ENCODE measurements at regions not wholly inside any gene's neighbourhood (a gene's known extent, or its start where the extent isn't known, plus 50 kb on each side); places are given as distances from the start of the nearest gene placed in this dataset.

DNA sequence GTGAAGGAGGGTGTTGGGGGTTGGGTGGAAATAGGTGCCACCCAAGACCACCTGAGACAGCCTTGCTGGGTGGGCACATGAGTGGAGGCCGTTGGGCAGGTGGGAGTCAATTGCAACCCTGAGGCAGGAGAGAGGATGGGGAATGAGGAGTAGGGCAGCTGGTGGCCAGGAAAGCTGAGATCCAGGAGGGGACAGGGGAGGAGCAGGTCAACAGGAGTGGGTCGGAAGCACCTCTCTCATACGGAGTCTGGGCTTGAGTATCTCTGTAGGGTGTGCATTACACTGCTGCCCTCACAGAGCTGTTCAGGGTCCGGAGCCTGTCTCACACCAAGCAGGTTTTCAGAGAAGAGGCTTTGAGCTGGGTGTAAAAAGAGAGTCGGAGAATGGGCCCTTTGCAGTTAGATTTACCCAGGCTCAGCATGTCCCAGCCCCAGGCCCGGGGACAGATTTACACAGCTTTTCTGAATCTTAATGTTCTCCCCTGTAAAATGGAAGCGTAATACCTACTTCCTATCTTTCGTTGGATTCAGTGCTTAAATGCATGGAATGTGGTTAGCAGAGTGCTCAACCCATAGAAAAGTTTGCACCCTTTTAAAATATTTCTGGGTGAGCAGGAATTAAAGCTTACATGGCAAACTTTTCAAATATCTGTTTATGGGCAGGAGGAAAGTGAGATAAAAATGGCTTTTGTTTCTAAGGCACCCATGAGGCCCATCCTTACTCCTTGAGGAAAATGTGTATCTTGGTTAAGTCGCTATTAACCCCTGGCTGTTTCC is 144.0 kb upstream of the MYCN start:
- DNase-seq: no peak

DNA sequence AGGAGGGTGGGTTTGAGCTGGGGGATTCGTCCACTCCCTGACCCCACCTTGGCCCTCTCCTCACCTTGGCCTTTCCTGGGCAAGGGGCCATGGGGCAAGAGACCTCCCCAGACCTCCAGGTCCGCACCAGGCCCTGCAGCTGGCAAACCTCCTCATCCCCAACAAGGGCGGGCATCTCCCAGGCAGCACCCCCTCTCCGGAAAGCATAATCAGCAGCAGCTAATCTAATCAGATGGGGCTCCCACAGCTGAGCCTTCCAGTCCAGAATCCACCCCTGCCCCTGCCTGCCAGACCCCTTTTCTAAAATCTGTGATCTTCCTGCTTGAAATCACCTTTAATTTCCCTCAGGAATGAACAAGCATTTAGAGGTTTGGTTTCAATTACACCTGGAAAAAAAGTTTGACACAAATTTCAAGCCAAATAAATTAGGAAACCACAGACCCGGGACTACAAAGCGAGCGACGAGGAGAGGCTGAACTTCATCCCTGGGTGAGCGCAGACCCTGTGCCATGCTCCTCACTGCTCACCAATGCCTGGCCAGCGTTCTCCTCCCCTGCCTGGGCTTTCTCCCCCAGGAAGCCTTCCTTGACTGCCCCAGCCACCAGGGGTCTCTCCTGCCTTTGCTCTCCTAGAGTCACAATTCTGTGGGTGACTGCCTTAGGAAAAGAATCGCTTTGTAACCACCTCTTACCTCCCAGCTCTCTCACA is 143.0 kb upstream of the MYCN start:
- peak in 1 of 2 experiments; percentile 16 for DNase-seq

DNA sequence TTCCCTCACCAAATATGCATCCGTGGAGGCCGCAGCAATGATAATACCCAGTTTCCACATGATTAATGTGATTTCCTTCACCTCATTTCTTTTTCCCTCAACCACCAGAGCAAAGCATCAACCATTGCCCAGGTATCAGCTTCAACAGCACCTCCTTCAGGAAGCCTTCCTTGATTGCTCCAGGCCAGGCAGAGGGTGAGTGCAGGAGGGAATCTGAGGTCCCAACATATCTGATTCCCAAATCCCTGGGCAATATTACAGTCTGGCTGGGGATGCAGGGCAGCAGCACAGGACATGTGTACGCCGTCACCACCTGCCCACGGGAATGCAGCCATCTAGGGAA is 142.4 kb upstream of the MYCN start:
- DNase-seq: no peak

DNA sequence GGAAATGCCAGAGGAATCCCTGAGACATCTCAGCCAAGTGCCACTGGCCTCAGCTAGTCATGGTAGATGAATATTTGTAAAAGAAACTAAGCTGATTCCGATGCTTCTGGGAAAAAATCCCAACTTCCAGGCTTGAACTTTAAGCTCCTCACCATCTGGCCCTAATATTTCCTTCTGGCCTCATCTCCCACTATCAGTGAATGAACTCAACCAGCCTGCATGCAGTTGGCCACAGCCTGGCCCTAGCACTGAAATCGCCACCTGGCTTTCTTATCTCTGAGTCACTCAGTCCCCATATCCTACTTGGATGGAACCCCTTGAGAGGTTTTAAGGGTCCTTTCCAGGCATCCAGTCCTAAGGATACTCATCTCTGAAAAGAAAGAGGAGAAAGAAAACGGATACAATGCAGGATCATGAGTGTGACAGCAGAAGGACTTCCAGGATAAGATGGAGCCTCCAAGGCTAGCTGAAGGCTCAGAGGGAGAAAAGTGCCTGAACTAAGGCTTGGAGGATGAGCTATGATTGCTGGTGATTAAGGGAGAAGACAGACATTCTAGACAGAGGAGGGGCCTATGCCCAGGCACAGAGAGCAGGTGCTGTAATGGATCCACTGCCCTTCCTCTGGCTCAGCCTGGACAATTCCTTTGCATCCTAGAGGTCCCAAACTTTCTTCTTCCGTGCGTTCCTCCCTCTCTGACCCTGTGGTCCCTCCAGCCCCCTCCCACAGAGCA is 141.5 kb upstream of the MYCN start:
- DNase-seq: no peak

DNA sequence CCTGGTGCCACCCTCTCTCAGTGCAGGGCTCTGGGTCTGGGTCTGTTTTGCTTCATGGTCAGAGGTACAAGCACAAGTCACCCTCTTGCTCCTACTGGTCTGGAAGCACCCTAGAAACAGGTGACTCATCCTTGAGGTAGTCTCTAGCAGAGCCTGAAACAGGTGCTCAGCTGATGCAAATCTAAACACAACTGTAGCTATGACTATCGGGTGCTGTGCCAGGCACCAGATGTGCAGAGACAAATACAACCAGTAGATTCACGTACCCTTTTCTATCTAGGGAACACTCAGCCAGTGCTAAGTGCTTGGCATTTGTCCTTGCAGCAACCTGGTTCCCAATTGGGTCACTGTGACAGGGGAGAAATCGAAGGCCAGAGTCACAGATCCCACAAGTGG is 140.9 kb upstream of the MYCN start:
- DNase-seq: no peak

DNA sequence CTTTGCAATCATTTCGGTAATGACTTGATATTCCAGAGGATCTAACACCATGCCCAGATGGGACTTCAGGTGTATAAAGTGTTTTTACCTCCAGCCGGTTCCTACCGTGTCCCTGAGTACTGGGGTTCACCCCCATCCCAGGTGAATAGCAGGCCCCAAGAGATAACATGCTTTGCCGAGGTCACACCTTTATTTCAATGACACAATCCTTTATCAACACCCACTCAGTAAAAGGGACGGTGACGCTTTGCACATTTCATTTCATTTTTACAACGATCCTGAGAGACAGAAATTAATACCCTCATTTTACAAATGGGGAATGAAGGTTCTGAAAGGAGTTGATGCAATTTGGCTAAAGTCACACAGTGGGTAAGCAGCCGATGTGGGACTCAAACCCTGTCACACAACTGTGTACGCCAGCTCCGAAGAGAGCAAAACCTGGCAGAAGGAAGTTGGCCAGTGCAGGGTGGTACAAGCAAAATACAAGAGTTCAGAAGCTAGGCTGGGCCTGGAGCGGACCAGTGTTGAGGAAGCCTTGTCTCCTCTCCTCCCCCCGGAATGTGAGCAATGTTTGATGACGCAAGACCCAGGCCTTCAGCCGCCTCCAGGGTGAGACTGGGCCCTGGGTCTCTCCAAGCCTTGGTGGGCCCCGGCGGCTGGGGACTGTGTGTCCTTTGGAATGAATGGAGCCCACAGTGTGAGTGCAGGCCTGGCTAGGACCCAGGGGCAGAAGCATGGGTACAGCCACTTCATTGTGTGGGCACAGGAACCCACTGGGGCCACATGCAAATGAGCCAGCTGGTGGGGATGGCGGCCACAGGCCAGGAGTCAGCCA is 139.6 kb upstream of the MYCN start:
- no peak for DNase-seq

DNA sequence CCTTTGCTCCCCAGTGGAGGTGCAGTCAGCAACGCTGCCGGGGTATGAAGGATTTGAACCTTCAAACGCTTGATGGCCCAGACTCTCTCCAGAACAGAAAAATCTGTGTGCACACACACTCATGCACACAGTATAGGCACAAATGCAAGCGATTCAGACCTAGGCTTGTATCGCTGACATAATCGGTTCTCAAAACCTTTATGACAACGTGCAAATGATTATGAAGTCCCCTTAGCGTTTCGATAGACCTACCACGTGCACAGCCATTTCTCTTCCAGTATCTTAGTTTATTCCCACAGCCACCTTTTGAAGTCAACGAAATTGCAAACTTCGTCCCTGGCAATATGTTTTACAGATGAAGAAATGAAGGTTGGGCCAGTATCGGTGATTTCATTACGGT is 138.9 kb upstream of the MYCN start:
- DNase-seq: no peak

DNA sequence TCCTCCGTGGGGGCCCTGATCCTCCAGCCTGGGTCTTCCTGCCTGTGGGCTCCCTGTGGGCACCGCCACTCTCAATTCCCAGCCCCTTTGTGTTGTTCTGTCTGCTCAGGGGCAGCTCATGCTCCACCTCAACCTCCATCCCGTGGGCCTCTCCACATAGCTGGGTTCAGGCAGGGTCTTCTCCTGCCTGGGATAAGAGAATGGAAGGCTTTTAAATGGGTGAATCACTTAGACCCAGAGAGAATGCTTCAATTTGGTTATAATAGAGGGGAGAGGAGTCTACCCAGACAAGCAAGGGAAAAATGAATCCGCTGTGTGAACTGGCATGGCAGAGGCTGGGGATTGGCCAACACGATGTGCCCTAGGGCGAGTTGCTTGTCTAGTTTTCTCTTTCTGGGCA is 138.4 kb upstream of the MYCN start:
- DNase-seq: no peak

DNA sequence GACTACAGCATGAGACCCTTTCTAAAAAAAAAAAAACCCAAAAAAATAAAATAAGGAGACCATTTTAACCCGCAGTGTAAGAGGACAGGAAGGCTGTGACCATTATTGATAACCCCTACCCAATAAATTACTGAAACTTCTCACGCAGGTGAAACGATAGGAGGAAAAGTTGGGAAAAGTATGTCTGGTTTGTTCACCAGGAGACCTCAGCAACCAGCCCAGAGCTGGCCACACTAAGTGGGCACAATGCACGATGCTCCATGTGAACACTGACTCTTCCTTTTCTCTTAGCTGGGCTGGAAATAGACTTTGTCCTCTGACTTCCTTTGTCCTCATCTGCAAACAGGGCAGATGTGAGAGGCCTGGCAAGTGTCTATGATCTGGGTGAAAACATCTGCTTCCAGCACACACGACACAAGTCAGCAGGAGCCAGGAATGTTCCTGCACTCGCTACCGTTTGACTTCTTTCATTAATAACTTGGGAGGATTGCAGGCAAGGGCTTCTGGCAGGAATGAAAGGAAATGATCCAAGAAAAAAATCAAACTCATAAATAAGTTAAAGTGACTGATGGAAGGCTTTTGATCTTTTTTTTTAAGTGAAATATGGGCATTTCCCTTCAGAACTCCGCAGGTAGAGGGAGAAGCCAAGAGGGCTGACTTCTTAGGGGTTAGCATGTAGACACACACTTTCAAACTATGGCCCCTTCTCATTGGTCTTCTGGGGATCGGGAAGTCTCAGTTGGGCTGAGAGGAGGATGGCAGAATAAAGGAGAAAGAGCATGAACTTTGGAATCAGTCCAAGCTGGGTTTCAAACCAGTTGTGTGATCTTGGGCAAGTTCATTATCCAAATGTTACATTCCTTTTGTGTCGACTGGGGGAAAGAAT is 137.4 kb upstream of the MYCN start:
- no peak for DNase-seq

DNA sequence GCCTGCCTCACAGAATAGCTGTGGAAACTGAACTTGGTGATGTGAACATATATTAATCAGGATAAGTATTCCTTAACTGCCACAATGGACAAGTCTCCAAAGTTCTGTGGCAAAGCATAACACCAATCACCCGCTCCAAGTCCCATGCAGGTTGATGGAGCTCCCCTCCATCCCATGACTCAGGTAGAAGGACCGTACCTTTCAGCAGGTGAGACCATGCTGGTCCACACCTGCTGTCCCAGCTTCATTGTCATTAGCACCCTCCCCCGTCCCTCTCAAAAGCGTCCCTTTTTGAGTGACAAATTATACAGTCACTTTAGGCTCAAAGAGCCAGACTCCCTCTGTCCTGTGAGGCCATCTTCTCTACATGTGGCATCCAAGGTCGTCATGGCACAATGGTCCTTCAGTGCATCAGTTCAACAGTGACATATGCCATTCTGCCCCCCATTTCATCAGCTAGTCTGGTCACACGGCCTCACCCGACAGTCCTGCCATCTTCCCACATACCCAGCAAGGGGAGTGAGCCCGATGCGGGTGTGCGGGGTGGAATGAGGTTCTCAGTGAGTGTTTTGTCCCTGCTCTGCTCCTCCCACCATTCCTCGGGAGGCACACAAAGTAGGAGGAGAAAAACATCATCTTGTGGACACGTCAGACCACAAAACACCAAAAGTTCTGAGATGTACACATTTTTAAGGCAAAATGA is 136.7 kb upstream of the MYCN start:
- no peak for DNase-seq

DNA sequence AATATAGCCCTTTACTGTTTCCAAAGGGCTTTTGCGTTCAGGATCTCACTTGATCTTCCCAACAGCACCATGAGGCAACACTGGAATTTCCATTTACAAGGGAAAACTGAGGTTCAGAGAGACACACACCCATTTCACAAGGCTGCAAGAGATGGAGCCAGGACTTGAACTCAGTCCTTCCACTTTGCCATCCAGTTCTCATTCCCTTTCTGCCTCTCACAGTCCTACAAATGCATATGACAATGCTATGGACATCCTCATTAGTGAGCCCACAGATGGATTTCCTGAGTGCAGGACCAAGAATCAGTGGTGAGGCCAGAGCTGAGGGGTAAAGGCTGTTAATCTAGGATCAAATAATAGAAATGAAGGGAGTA is 136.1 kb upstream of the MYCN start:
- DNase-seq: no peak

DNA sequence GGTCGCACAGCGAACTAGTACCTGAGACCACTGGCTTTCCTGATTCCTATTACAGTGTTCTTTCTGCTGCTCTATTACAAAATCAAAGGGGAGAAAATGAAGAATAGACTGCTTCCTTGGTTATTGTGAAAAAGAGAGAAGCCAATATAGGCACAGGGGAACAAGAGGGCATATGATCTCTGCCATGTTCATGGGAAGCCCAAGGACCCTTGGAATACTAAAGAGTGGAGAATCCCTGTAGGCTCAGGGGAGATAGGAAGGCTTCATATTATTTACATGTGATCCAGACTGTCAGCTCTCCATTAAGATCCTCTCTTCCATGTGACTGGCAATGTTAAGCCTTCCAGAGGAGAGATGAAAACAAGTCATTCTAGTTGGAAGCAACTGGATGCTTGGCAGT is 135.7 kb upstream of the MYCN start:
- no peak for DNase-seq

DNA sequence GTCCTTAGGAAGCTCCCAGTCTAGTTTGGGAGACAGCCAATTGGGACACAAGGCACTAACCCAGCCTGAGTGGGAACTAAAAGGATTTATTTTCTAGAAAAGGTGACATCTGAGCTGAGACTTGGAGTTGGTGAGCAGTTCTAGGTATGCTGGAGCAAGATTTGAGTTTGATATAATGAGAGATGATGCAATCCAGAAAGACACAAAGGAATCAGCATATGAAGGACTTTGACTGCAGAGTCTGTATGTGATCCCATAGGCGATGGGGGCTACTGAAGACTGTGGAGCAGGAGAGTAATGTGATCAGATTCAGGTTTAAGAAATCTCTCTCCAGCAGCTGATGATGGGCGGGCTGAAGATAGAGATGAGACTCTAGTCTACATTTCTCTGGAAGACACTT is 135.1 kb upstream of the MYCN start:
- no peak for DNase-seq

DNA sequence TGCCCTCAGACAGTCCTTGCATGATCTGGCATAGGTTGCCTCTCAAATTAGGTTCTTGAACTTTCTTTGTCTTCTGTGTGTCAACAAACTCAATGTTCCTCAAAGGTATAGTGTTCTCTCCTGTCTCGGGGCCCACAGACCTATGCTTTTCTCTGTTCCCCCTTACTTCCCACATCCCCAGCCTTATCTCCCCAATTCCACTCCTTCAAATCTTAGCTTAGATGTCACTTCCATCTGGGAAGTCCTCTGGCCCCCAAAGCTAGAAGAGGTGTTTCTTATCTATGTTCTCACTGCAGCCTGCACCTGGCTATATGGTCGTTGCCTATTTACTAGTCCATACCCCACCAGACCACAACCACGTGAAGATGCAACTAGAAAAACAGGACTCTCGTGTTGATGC is 134.6 kb upstream of the MYCN start:
- DNase-seq: no peak

DNA sequence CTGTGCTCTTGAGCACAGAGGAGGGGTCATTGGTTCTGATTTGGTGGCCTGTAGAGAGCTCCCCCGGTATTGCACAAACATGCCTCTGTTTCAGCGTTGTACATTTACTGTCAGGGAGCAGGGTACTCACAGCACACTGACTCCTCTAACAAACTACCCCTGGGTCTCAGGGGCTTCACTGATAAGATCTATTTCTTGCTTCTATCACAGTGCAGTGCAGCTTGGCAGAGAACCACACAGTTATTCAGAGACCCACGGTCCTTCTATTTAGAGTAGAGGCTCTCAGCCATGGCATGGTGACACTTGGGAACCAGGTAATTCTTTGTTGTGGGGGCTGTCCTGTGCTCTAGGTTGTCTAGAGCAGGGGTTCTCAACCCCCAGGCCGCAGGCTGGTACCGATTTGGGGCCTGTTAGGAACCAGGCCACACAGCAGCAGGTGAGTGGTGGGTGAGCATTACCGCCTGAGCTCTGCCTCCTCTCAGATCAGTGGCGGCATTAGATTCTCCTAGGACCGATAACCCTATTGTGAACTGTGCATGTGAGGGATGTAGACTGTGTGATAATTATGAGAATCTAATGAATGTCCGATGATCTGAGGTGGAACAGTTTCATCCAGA is 133.4 kb upstream of the MYCN start:
- DNase-seq: no peak

DNA sequence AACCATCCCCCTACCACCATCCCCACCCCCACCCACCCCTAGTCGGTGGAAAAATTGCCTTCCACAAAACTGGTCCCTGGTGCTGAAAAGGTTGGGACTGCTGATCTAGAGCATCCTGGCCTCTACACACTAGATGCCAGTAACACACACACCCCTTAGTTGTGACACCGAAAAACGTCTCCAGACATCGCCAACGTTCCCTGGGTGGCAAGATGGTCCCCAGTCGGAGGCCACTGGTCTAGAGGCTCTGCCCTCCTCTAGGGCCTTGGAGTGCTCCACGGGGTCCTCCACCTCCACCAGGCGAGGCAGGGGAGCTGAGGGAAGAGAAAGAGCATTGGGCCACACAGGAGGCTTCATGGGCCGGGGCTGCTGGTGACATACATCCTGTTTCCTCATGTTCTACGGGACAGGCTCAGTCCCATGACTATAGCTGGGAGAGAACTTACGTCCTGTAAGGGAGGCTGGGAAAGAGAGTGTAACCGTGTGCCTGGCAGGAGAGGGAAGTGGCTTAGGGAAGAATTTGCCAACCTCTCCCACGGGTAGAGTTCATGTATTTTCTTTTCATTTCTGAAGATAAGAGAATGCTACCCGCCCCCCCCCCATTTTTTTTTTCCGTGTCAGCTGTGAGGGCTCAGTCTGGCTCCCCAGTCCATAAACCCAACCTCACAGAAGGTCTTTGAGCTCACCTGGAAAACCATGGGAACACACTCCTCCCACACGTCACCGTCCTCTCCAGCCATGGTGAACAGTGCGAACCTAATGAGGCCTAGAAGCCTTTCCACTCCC is 132.7 kb upstream of the MYCN start:
- DNase-seq: no peak

DNA sequence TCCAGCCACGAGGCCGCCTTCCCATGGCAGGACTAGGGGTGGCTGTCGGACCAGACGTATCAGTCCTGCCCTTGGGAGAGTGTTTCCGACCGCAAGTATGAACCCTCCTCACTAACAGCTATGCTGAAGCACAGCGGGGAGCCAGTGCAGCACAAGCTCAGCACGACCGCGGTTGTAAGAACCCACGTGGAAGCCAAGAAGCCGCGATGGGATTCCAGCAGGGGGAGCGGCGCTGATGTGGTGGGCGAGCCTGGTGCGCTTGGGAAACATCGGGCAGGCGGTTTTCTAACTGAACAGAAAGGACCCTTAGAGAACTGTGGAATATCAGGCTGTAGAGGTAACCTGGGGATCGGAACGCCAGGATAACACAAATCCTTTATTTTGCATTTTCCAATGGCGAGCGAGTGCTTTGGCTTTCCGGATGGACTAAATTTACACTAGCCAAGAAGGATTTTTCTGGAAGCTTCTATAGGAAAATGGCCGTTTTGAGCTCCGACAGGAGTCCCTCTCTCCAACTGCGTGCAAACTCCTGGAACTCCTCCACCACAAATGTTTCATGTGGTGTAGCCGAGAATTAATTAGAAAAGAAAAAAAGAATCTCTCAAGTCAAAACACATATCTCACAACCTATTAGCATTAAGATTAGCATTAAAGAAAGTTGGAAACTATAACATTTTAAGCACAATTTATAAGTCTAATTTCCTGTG is 132.0 kb upstream of the MYCN start:
- no peak for DNase-seq

DNA sequence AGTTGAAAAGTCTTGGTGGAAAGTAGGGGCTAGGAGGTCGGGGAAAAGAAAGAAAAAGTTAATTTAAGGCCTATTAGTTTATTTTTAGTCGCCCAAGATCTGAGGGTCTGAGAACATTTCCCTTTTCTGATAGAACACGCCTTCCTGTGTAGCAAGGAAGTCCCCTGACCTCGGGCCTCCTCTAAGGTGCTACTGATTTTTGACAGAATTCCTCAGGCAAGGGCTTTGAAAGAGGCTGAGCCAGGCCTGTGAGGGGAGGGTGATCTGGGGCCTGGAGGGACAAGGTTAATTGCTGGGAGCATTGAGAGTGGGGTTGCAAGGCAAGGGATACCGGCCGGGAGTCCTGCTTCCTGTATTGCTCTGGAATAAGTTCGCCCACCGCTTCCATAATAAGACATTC is 131.4 kb upstream of the MYCN start:
- no peak for DNase-seq

DNA sequence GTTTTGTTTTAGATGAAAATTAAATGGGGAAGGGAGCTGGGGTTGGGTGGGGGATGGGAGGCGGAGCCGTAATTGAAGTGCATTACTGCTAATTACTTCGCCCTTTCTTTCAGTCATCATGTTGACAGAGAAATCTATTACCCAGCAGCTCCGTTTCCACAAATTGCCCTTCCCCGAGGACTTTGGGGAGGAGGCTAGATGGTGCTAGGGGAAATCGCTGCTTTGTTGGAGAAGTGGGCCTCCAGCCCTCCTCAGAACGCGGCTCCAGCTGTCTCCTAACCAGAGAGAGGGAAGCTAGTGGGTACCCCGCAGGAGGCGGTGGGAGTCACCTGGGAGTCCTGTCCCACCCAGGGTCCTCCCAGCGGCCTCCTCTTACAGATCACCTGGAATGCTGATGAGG is 130.9 kb upstream of the MYCN start:
- no peak for DNase-seq
